SKM-1 (cell line): ENCODE measurements at regions not wholly inside any gene's neighbourhood (a gene's known extent, or its start where the extent isn't known, plus 50 kb on each side); places are given as distances from the start of the nearest gene placed in this dataset.
"Not testable (repeated sequence)": the region's sequence is repeated elsewhere in the genome, so short reads cannot be mapped to it uniquely, and the experiment has no call there.

Experiments used
- DNase-seq: peaks from one replicate; lab custom pipeline; 2025; ENCODE audit not compliant: unreplicated experiment; lab: John Stamatoyannopoulos, UW

DNA sequence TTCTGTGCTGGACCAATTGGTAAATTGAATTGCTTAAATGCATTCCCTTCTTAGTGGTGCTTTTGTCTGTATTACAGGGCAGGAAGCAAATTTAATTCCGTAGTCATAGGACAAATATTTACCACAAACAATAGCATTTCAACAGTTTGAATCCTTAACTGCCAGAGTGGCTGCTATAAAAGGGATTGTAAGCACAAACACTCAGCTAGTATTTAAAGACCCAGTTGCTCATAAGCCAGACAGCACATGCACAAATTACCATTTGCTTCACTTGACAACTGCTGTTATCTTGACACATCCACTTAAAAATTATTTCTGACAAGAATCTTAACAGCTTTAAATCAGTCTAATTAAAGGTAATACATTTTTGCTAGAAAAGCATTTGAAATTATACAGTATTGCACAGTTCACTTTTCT is 490.2 kb upstream of the ADAMTS9 start:
- DNase-seq, result no peak

DNA sequence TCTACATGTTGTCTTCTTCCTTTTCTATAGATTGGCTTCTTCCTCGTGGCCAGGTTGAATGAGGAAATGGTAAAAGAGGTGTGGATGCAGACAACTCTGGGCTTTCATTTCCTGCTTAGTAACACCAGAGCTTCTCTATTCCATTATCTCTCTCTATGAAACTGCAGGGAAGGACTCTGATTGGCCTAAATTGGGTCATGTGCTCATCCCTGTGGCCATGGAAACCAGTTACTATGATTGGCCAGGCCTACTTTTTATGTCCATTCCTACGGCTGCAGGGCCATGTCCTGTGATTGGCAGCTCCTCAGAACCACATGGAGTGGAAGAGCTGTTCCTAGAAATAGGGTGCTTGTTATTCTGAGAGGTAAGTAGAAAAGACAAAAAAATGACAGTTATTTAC is 486.9 kb upstream of the ADAMTS9 start:
- DNase-seq, result no peak

DNA sequence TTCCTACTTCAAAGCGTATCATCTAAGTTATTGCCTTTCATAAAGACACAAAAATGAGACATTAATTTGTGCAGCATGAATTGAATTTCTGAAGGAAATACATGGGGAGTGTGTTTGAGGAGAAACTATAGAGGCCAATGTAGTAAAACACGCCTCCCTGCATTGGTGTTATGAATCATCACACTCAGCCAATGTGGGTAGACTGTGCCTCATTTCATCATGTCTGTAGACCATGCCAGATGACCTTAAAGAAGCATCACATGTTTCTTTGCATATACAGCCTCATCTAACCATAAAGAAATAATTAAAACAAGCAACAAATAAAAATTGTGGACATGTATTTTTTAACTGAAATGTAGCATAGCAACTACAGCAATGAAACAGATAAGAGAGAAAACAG is 486.0 kb upstream of the ADAMTS9 start:
- no peak for DNase-seq

DNA sequence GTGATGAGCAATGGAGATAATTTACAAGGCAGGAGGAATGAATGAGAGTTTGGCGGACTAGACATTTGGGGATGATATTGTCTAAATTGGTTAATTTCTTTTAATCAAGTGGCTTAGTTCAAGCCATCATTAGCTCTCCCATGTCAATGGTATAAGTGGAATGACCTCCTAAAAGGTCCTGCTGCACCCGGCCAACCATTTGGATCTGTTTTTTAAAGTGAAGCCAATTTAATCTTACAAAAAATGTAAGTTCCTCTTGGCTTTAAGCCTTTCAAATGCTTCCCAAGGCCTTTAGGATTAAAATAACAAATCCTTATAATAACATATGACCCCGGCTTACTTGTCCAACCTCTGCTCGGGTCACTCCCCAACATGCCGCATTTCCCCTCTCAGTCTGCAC is 484.4 kb upstream of the ADAMTS9 start:
- DNase-seq, result no peak

DNA sequence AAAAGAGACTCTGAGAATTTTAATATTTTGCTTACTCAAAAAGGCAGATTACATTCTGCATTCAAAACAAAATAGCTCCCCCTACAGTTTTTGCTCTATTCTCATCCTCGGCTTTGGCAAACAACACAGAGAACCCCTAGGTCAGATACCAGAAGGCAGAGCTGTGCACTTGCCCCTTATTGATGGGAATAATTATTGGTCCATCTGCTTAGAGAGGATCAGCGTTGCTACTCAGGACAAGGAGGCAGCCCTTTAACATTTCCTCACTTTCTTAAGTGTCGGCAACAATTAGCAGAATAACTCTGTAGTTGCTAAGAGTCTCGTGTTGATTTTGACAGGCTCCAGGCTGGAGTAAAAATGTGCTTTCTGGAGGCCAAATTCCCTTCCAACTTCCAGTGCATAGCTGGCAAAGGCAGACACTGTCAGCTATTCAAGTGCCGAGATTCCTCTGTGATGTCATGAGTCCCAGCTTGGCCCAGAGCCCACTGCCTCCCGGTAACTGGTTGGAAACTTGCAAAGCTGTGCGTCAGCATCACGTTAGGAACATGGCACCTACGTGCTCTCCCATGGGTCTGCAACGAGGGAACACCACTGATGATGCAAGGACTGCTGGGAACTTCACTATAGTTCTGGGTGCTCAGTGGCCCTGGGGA is 482.7 kb upstream of the ADAMTS9 start:
- DNase-seq, result no peak

DNA sequence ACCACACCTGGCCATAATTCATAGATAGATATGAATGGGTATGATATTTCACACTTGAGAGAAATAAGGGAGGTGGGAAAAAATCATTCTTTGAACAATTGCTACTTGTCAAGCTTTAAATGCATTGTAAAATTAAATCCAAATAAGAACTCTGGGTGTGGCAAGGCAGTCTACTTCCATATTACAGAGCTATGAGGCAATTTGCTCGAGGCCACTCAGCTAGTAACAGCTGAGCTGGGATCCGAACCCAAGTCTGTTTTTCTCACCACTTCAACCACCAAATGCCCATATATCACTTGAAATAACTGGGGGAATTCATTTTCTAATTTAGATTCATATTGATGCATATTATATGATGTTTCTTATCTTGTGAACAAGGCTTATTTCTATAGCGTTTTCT is 482.2 kb upstream of the ADAMTS9 start:
- DNase-seq, result no peak

DNA sequence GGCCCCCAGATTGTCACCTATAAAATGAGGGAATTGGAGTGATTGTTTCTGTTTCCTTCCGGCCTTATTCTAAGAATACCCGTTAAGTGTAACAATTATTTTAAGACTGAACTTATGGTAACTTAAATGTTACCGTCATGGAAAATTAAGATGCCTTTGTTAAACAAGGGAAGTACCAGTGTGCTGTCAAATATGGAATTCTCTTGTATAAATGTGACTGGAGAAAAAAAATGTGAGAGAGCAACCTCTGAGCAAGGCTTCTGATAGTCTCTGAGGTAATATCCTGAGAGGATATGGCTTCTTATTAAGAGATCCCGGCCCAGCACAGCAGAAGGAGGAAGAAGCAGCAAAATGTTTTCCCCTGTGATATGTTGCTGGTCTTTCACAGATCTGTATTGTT is 480.7 kb upstream of the ADAMTS9 start:
- DNase-seq, result no peak

DNA sequence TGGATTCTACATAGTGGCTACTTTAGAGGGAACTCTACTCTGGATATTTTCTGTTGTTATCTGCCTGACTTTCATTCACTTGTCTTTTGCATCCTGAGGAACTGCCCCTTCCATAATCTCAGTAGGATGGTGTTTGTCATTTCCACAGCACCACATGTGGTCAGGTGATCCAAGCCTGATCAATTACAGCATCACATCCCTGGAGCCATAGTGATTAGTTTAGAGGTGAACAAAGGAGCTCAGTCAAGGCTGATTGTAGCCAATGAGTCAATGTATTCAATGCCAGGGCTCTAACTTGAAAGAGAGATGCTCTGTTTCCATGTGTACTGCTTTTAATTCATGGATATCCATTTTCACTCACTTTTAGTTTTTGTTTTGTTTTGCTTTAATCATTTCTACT is 478.7 kb upstream of the ADAMTS9 start:
- DNase-seq, result no peak

DNA sequence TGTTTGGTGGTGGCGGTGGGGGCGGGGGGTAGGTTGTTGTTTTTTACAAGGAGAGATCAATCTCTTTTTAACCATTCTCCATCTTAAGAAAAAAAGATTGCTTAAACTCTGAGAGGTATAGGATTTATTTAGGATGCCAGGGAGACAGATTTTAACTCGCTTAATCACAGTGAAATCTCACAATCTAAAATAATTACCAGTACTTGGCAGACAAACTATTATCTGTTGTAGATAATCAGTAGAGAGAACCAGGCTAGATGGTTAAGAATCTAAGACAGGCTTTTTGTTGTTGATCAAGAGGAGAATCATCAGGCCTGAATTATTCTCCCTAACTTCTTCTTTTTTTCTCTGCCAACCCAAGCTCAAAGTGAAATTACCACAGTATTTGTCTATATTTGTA is 470.2 kb upstream of the ADAMTS9 start:
- no peak for DNase-seq

DNA sequence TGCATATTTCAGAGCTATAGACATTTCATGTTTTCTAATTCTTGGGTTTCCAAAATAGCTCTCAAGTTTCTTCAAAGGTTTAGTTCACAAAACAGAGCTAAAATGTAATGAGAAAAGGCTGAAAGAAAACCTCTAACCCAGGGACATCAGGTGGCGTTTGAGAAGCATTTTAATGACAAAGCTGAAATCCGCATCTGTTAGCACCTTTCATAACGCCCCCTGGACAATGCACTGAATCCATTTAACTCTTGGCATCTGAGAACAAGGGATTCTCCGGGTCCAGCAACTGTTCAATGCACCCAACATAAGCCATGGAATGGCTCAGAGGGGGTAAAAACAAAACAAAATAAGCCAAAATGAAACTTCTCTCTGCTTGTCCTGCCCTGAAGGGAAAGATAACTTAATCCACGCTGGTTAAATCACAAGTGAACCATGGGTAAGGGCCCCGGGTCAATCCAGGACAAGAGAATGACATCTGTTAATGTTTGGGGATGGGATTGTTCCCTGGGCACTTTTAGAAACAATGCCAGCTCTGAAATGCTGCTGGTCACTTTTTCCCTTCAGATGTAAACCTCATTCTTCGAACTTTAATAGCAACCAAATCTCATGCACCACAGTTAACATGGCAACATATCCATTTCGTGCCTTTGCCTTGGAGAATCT is 466.2 kb upstream of the ADAMTS9 start:
- DNase-seq, result no peak

DNA sequence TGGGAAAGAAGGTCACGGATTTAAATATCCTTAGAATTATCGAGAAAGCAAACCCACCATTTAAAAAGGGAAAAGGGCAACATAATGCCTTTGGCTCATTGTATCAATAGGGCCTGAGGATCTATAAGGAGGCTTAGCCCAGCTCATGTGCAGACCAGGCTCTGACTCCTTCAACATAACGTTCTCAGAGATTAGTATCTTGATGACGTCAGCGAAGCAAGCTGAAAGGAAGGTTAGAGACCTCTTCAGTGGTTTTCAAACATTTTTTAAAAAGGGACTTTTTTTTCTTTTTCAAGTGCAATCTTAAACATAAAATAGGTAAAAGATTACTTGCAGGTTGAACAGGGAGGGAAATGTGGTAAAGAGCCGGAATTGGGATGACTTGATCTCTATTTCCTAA is 463.9 kb upstream of the ADAMTS9 start:
- no peak for DNase-seq

DNA sequence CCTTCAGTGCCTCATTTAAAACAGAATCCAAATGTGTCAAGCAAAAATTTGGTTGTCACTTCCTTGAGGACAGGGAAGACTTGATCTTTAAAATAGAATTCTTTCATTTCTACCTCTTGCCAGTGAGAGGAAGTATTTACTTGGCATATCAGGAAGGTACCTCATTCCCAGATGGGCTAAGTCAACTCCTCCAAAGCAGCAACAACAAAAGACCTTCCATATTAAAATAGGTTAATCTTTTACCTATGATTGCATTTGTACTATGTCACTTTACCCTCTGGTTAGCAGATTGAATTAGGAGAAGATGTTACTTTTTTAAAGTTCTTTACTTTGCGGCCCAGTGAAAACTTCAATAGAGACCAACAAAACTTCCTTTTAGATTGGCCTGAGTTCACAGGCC is 462.1 kb upstream of the ADAMTS9 start:
- DNase-seq, result no peak

DNA sequence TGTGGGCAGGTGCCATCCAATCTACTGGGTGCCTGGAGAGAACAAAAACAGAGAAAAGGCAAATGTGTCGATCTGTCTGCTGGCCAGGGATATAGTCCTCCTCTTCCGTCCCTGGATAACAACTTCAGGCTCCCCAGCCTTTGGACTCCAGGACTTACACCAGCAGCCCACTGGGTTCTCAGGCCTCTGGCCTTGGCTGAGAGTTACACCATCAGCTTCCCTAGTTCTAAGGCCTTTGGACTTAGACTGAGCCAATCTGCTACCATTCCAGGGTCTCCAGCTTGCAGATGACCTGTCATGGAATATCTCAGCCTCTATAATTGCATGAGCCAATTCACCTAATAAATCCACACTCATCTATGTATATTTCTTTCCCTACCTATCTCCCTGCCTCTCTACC is 460.9 kb upstream of the ADAMTS9 start:
- DNase-seq, result no peak

DNA sequence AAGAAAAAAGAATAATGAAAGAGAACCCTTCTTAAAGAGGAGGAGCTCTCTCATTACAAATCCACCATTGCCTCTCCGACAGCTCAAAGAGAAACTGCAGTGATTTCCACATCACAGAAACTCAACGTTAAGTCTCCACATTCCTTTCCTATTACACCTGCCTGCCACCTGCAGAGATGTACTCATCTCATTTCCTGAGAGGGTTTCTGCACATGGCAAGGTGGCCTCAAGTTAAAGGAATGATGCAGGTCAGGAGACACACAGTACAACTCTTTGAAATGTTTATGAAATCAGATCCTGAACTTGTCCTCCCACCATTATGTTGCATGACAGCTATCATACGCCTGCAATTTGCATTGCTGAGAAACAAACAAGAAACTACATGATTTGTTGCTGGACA is 458.4 kb upstream of the ADAMTS9 start:
- DNase-seq, result no peak

DNA sequence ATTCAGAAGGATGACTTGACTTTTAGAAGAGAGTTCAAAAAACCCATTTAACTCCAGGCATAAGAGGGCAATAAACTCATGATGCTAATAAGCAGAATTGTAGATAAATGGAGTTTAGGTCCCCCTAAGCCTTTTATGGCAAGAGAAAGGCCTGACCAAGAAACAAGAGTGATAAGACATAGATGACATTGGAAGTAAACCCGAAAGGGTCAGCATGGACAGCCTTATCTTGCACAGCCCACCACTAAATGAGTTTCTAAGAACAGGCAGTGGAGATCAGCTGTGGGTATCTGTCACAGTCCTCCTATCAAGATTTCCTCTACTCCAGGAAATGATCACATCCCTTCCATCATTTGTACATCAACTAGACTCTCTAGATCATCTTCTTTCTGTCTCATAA is 457.9 kb upstream of the ADAMTS9 start:
- DNase-seq, result no peak

DNA sequence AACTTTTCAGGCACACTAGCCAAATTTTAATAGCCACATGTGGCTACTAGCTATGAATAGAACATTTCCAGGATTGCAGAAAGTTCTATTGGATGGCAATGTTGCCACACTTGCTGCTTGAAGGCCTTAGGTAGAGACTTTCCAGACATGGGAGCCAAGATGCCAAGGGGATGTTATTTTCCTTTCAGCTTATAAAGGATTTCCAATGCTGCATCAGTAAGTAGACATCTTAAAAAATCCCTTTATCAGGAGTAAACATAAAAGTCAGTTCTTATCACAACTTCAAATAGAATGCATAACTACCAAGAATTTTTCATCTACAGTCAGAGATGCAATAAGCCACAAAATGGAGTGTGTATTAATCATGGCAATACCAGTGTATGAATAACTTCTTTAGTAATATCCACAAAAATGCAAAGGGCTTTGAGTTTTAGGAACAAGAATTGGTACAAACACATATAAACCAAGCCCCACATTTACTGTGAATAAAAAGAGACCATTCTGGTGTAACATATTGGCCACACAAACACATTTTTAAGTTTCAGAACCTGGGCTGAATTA is 457.1 kb upstream of the ADAMTS9 start:
- DNase-seq, result no peak

DNA sequence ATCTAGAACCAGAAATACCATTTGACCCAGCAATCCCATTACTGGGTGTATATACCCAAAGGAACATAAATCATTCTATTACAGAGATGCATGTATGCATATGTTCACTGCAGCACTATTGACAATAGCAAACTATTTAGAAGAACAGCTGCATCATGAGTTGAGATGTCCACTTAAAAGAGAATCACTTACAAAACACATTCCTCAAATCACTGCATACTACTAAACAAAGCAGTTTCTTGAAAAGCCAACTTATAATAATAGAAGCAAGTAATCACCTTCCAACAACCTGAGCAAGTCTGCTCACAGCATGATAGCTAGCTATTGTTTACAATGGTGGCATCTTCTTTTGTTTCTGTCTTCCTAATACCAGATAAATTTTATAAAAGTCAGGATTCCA is 454.7 kb upstream of the ADAMTS9 start:
- DNase-seq, result no peak

DNA sequence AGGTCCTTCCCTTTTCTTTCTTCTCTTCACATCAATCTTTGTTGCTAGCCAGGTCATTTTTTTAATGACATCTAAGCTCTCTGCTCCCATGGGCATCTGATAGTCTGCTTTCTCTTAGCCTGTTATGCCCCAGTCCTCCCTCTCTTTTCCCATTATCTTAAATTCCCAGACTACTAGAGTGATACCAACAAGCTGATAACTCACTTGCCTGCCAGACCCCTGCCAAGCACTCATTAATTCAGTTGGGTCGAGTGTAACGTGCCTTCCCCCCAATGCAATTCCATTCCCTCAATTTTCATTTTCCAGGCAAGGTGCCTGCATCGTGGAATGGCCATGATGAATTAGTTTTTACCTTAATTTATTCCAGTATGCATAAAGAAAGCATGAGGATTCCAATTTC is 450.8 kb upstream of the ADAMTS9 start:
- DNase-seq, result no peak

DNA sequence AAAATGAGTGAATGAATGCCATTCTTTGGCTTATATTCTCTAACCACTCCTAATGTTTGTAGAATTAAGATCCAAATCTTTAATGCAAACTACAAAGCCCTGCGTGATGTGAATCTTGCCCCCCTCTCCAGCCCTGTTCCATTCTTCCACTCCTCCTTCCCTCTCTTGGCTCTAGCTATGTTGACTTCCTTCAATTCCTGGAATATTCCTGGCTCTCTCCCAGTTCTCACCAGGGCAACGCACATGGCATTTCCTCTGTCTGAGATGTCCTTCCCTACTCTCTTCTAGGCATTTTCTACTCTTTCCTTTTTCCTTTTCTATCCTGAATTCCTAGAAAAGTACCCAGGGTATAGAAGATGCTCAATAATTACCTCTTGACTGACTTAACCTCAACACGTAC is 446.0 kb upstream of the ADAMTS9 start:
- DNase-seq, result not testable (repeated sequence)

DNA sequence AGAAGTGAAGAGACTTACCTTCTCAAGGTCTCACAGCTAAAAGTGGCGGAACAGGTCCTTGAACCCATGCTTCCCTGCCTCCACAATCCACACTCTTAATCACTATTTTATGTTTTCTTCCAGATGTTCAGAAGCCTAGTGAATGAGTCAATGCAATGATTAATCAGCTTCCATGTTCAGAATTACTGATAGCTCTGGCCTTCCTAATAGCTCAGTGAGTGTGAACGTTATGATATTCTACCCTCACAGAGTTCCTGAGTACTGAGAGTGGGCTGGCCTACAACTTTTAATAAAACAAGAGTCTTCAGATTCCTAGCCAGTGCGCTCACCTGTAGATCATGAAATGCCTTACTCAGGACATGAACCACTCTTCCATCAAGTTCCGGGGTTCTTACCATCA is 443.0 kb upstream of the ADAMTS9 start:
- no peak for DNase-seq

DNA sequence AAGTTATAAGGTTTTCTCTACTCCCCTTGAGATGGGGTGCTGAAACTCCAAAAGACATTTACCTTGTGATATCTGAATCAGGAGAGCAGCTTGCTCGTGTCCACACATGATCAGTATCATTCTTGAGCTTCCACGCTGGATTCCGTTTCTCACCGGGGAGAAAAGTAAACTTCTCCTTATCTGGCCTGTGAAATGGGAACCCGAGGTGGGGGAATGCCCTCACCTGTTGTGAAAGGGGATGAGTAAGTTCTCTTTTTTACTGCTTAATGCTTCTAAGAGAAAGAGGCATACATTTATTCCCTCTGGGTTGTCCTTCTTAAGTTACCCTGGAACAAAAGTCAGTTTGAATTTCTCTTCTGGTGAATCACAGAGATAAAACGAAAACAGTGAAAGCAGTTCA is 440.5 kb upstream of the ADAMTS9 start:
- no peak for DNase-seq

DNA sequence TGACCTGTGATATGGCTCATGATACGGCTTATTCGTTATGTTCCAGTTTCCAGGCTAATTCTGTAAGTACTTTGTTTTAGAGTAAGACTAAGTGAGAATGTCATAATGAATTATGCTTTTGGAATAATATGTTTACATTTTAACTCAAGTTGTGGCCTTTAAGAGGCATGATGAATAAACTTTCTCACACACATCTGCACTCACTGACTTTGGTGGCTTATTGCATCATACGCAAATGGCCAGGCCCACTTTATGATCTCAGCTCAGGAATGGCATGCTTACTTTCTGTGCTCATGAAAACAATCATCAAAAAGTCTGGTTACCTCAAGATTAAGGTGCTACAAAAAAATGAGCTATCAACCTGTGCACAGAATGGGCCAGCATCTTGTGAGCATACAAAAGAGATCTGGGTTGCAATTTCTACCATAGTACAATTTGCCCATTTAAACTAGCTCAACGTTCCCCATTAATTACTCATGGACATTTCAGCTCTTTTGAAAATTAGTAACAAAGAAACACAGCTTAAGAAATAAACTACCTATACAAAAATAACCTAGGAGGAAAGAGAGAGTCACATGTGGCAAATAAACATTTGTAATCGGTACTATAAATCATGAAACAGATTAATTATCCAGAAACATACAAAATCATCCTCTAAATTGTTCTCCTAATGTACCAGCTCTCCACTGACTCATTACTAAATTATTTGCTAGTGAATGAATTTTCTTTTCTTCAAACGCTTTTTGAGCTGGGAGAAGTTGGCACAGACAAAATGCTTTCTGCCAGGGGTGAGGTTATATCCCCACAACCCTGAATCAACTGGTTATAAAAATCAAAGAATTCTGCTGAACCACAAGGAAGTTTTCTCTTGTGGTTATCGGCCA is 439.0 kb upstream of the ADAMTS9 start:
- no peak for DNase-seq
